ENCODE measurements at regions not wholly inside any gene's neighbourhood (a gene's known extent, or its start where the extent isn't known, plus 50 kb on each side); places are given as distances from the start of the nearest gene placed in this dataset.

GRCh38 chrX:121102101-121102500, 54.7 kb downstream of the GLUD2 start:
- DNase-seq, result no peak

GRCh38 chrX:121103381-121103780, 56.0 kb downstream of the GLUD2 start:
- no peak for DNase-seq

- DNase-seq, result no peak
Observed at GRCh38 chrX:121106484-121107235, 59.2 kb downstream of the GLUD2 start.

- no peak for DNase-seq
Observed at GRCh38 chrX:121109986-121110385, 62.6 kb downstream of the GLUD2 start.

- no peak for DNase-seq
Observed at GRCh38 chrX:121110536-121110935, 63.1 kb downstream of the GLUD2 start.

- DNase-seq, result no peak
Observed at GRCh38 chrX:121114691-121115090, 67.3 kb downstream of the GLUD2 start.

GRCh38 chrX:121120690-121121605, 73.5 kb downstream of the GLUD2 start:
- DNase-seq, result no peak

GRCh38 chrX:121122332-121122731, 74.9 kb downstream of the GLUD2 start:
- no peak for DNase-seq

- no peak for DNase-seq
Observed at GRCh38 chrX:121128925-121129877, 81.8 kb downstream of the GLUD2 start.

GRCh38 chrX:121132675-121133074, 85.3 kb downstream of the GLUD2 start:
- DNase-seq, result no peak

GRCh38 chrX:121135488-121136207, 88.2 kb downstream of the GLUD2 start:
- DNase-seq, result no peak

- DNase-seq, result no peak
Observed at GRCh38 chrX:121146059-121146628, 98.7 kb downstream of the GLUD2 start.

- DNase-seq, result no peak
Observed at GRCh38 chrX:121150217-121150616, 102.8 kb downstream of the GLUD2 start.

- no peak for DNase-seq
Observed at GRCh38 chrX:121151293-121151692, 103.9 kb downstream of the GLUD2 start.

GRCh38 chrX:121154858-121155404, 107.5 kb downstream of the GLUD2 start:
- DNase-seq, result no peak

GRCh38 chrX:121160987-121161386, 113.6 kb downstream of the GLUD2 start:
- no peak for DNase-seq

- DNase-seq, result peak in 1 of 2 experiments; percentile 25
Observed at GRCh38 chrX:121161501-121161933, 114.1 kb downstream of the GLUD2 start.

GRCh38 chrX:121163443-121163842, 116.0 kb downstream of the GLUD2 start:
- no peak for DNase-seq

GRCh38 chrX:121165930-121166359, 118.5 kb downstream of the GLUD2 start:
- no peak for DNase-seq

GRCh38 chrX:121169099-121170035, 122.0 kb downstream of the GLUD2 start:
- no peak for DNase-seq

All from activated T-cell treated with anti-CD3 and anti-CD28 coated beads, Interleukin-2, amount 50 U/mL, for 48 hours (primary cell).